Retinal pigment epithelial cell (primary cell): ENCODE measurements at regions not wholly inside any gene's neighbourhood (a gene's known extent, or its start where the extent isn't known, plus 50 kb on each side); places are given as distances from the start of the nearest gene placed in this dataset.

Source experiments
- DNase-seq: peaks from one replicate; pipeline ENCODE4 v3.0.0-alpha.2; 2010; ENCODE audit warnings: low read depth
- H3K4me3 ChIP-seq: 2 replicates; pipeline ENCODE4 v1.5.1; 2011; ENCODE audit warnings: mild to moderate bottlenecking, low read length, control low read depth, moderate library complexity
- TF ChIP-seq, protein P1 (sequence below): conservative IDR thresholded peaks from 2 replicates; pipeline ENCODE4 v1.5.1; 2011; ENCODE audit warnings: low read depth, low read length, control low read depth, inconsistent platforms

DNA sequence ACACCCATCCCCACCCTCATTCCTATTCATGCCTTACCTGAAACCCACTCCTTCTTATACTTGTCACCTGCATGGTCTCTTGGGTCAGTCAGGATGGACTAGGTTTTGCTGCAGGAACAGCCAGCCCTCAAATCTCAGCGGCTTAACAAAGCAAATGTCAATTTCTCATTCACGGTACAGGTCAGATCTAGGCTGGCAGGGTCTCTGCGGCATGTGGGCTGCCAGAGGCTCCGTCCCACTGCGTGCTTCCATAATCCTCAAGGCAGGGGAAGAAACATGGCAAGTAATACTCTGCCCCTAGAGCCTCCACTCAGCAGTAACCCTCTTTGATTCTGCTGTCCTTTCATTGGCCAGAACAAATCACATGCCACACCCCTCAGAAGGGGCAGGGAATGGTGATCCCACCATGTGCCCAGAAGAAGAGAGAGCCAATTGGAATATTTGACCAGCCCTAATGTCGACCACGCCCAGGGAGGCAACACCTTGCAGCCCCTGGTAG, 114.9 kb upstream of the ZMIZ1 start:
- no peak overlapping the region for H3K4me3 ChIP-seq
- no peak for DNase-seq
- TF ChIP-seq, protein P1, sequence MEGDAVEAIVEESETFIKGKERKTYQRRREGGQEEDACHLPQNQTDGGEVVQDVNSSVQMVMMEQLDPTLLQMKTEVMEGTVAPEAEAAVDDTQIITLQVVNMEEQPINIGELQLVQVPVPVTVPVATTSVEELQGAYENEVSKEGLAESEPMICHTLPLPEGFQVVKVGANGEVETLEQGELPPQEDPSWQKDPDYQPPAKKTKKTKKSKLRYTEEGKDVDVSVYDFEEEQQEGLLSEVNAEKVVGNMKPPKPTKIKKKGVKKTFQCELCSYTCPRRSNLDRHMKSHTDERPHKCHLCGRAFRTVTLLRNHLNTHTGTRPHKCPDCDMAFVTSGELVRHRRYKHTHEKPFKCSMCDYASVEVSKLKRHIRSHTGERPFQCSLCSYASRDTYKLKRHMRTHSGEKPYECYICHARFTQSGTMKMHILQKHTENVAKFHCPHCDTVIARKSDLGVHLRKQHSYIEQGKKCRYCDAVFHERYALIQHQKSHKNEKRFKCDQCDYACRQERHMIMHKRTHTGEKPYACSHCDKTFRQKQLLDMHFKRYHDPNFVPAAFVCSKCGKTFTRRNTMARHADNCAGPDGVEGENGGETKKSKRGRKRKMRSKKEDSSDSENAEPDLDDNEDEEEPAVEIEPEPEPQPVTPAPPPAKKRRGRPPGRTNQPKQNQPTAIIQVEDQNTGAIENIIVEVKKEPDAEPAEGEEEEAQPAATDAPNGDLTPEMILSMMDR, result no peak

DNA sequence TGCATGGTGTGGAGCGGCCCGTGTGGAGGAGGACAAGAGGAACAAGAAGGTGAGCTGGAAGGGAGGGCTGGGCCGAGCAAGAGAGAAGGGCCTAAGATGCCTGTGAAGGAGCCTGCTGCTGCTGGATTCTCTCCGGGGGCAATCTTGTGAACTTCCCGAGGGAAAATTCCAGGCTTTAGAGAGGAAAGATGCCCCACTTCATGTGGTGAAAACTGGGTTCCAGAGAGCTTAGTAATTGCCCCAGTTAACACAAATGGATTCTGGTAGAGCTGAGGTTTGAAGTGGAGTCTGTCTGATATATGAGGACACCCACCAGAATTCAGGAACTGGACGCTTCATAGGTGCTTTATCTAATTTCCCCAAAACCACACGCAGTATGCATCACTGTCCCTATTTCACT, 114.1 kb upstream of the ZMIZ1 start:
- TF ChIP-seq, protein P1, result no peak
- no peak for DNase-seq
- no peak overlapping the region for H3K4me3 ChIP-seq

DNA sequence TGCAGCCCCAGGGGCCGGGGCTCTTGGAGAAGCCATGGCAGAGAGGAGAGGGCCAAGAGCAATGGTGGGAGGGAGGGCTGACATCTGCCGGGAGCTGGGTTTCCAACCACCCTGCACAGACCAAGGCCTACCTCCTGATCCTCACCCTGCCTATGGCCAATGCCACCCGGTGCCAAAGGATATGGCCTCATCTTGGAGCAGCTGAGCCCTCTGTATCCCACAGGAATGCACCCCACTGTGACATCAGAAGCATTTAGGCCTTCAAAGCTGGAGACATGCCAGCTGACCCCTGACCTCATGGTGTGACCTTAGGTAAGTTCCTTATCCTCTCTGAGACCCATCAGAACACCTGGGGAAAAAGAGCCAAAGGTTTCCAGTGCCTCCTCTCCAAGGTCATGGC, 113.6 kb upstream of the ZMIZ1 start:
- TF ChIP-seq, protein P1, result no peak
- H3K4me3 ChIP-seq, result no peak overlapping the region
- no peak for DNase-seq

DNA sequence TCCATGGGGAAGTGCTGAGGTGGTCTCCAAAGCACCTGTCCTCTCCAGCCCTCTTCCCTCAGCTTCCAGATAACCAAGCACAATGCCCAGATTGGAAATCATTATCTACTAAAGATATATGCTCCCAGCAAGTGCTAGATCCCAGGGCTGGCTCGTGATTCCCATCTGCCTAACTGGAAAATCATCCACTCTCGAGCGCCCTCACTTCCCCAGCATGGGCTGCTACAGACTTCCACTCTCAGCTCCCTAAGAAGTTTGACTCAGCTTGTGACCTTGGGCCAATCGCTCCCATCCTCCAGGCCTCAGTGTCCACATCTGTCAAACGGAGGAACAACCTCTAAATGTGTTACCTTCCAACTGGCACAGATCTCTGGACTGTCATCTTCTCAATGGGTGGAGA, 112.4 kb upstream of the ZMIZ1 start:
- no peak overlapping the region for H3K4me3 ChIP-seq
- TF ChIP-seq, protein P1, result no peak
- DNase-seq, result no peak

DNA sequence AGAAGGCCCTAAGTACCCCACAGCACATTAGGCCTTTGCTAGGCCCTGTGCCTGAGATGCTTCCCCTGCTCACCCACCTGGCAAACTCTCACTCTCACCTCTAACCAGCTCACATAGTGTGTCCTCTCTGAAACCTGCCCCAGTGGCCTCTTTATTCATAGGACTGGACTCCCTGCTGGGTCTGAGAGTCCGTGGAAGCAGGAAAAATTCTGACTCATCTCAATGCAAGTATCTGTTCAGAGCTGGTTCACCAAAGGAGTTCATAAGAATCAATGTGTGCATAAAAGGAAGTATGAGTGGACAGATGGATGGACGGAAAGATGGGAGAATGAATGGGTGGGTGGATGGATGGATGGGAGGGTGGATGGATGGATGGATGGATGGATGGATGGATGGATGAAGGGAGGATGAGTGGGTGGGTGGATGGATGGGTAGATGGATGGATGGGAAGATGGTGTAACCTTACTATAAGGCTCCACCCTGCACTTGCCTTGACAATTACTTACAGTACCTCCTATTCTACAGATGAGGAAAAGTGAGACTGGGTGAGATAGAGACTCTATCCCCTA, 111.2 kb upstream of the ZMIZ1 start:
- DNase-seq, result no peak
- TF ChIP-seq, protein P1, result no peak
- H3K4me3 ChIP-seq, result no peak overlapping the region

DNA sequence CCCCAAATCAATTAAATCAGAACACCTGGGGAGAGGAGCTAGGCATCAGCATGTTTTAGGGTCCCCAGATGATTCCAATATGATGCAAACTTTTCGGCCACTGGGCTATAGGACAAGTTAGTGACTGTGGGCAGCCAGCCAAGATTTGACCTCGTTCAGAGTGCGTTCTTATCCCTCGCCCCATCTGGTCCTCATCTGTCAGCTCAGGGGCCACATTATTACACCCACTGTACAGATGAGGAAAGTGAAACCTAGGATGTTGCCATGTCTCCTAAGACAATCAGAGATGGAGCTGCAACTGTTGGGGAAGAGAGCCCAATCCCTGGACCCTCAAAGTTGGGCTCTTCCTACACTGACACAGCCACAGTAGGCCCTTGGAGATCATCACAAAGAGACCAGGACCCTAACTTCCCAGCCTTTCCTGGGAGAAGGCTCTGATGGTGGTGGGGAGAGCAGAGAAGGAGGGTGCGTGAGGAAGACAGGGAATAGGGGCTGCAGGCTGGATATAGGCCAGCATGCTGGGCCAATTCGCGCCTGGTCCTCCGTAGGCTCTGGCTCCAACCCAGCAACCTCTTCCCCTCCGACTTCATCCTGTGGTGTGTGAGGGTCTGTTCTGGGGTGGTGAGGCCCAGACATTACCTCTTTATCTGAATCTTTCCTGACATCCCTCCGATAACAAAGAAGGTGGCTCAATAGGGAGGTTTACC, 109.4 kb upstream of the ZMIZ1 start:
- TF ChIP-seq, protein P1, result no peak
- DNase-seq, result no peak

DNA sequence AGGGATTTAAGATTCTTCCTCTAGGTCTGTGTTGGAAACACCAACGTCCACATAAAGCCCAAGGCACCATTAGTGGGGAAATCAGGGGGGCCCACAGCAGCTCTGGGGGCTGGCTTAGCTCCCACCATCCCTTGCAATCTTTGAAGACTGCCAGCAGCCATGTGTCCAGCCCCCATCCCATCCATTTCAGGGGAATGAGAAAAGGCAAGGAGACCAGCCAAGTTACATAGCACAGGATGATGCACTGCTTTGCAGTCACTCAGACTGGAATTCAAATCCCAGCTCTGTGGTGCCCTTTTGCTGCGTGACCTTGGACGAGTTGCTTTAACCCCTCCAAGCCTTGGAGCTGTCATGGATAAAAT, 108.9 kb upstream of the ZMIZ1 start:
- no peak overlapping the region for H3K4me3 ChIP-seq
- no peak for DNase-seq
- TF ChIP-seq, protein P1, result no peak

More for the DNA sequence above, 109.4 kb upstream of the ZMIZ1 start:
- no peak overlapping the region for H3K4me3 ChIP-seq
